CD14-positive monocyte (primary cell): ENCODE measurements at regions not wholly inside any gene's neighbourhood (a gene's known extent, or its start where the extent isn't known, plus 50 kb on each side); places are given as distances from the start of the nearest gene placed in this dataset.

Experiments used
- DNase-seq, 3 donors: peaks; one replicate each; pipeline ENCODE4 v3.0.0-alpha.2; 2011 to 2022
- H2AFZ ChIP-seq: 2 replicates; pipeline ENCODE4 v1.6.0; 2012; ENCODE audit warnings: mild to moderate bottlenecking, low read depth, low read length, inconsistent platforms; ENCODE audit not compliant: insufficient read depth, poor library complexity, severe bottlenecking
- H3K27ac ChIP-seq, 2 donors: 1 replicate in 1 of 2; 2 replicates in 1 of 2; pipeline ENCODE4 v1.5.1; 2012 to 2013; ENCODE audit warnings: low read length in 2 of 2, control low read depth in 1 of 2, inconsistent platforms in 1 of 2, low read depth in 1 of 2, mild to moderate bottlenecking in 1 of 2
- H3K27me3 ChIP-seq, 2 donors: one replicate each; pipeline versions ENCODE4 v1.6.0 to v1.6.1; 2011 to 2013; ENCODE audit warnings: low read length in 2 of 2; ENCODE audit not compliant: control insufficient read depth in 2 of 2, insufficient read depth in 2 of 2
- H3K36me3 ChIP-seq, 2 donors: replicated peaks in 1 of 2; 1 replicate in 1 of 2; 2 replicates in 1 of 2; pipeline versions ENCODE4 v1.5.1 to v1.6.1; 2012 to 2013; ENCODE audit warnings: low read length in 2 of 2, control low read depth in 1 of 2, inconsistent platforms in 1 of 2, mild to moderate bottlenecking in 1 of 2; ENCODE audit not compliant: insufficient read depth in 2 of 2, control insufficient read depth in 1 of 2
- H3K4me1 ChIP-seq, 2 donors: 1 replicate in 1 of 2; 2 replicates in 1 of 2; pipeline versions ENCODE4 v1.5.1 to v1.6.1; 2012 to 2013; ENCODE audit warnings: low read length in 2 of 2, control low read depth in 1 of 2, inconsistent platforms in 1 of 2, mild to moderate bottlenecking in 1 of 2, moderate library complexity in 1 of 2; ENCODE audit not compliant: insufficient read depth in 2 of 2, control insufficient read depth in 1 of 2
- H3K4me2 ChIP-seq: replicated peaks from 2 replicates; pipeline ENCODE3; 2012; ENCODE audit warnings: low read length, moderate library complexity, mild to moderate bottlenecking; ENCODE audit not compliant: poor library complexity, severe bottlenecking; ENCODE audit errors: extremely low read depth
- H3K4me3 ChIP-seq, 3 experiments: fragments of 200-600 bp in 1 of 3; sonication (generic) in 1 of 3; replicated peaks in 1 of 3; 1 replicate in 2 of 3; 2 replicates in 1 of 3; pipeline ENCODE4 v1.5.1; 2011 to 2013; ENCODE audit warnings: low read length in 3 of 3, mild to moderate bottlenecking in 3 of 3, control low read depth in 2 of 3, low read depth in 2 of 3, inconsistent platforms in 1 of 3, moderate library complexity in 1 of 3
- H3K79me2 ChIP-seq: 2 replicates; pipeline ENCODE4 v1.6.0; 2012; ENCODE audit warnings: mild to moderate bottlenecking, control low read depth, inconsistent platforms, low read length, moderate library complexity; ENCODE audit not compliant: insufficient read depth
- H3K9ac ChIP-seq: 2 replicates; pipeline ENCODE4 v1.6.0; 2017; ENCODE audit warnings: low read length, mild to moderate bottlenecking; ENCODE audit not compliant: insufficient read depth, poor library complexity, severe bottlenecking
- H3K9me3 ChIP-seq, 2 donors: replicated peaks in 1 of 2; 1 replicate in 1 of 2; 2 replicates in 1 of 2; pipeline versions ENCODE4 v1.5.1 to v1.6.1; 2012 to 2013; ENCODE audit warnings: low read length in 2 of 2, control low read depth in 1 of 2; ENCODE audit not compliant: control insufficient read depth in 1 of 2, insufficient read depth in 1 of 2
- H4K20me1 ChIP-seq: 2 replicates; pipeline ENCODE4 v1.6.0; 2012; ENCODE audit warnings: mild to moderate bottlenecking, low read length, control low read depth, moderate library complexity; ENCODE audit not compliant: insufficient read depth
- H3K27ac Mint-ChIP-seq, 7 donors: one replicate each; pipeline ENCODE4 v1.8.0; 2020; ENCODE audit warnings: mild to moderate bottlenecking in 7 of 7, mixed read lengths in 7 of 7, moderate library complexity in 6 of 7, inconsistent platforms in 2 of 7
- H3K27me3 Mint-ChIP-seq, 3 donors: one replicate each; pipeline ENCODE4 v1.8.0; 2021 to 2022; ENCODE audit warnings: low read depth in 3 of 3, mild to moderate bottlenecking in 3 of 3, mixed read lengths in 3 of 3, moderate library complexity in 3 of 3, inconsistent platforms in 1 of 3
- H3K36me3 Mint-ChIP-seq, 2 donors: one replicate each; pipeline ENCODE4 v1.8.0; 2020; ENCODE audit warnings: mixed read lengths in 2 of 2, inconsistent platforms in 1 of 2, mild to moderate bottlenecking in 1 of 2
- H3K4me1 Mint-ChIP-seq: one replicate; pipeline ENCODE4 v1.8.0; 2020; ENCODE audit warnings: mild to moderate bottlenecking, mixed read lengths
- H3K4me3 Mint-ChIP-seq, 2 donors: one replicate each; pipeline ENCODE4 v1.8.0; 2020; ENCODE audit warnings: mild to moderate bottlenecking in 2 of 2, mixed read lengths in 2 of 2, moderate library complexity in 1 of 2
- H3K9me3 Mint-ChIP-seq, 7 donors: one replicate each; pipeline ENCODE4 v1.8.0; 2020 to 2022; ENCODE audit warnings: mixed read lengths in 7 of 7, mild to moderate bottlenecking in 6 of 7, moderate library complexity in 6 of 7, inconsistent platforms in 2 of 7
- WGBS: methylation state at CpG from one replicate; pipeline ENCODE4 v1.1.5; 2013; ENCODE audit warnings: missing lambda C conversion rate; ENCODE audit not compliant: insufficient coverage; 5-methylcytosine and 5-hydroxymethylcytosine counted together
- intact Hi-C, 2 donors: fragments of 100-400 bp; cut with micrococcal nuclease; formaldehyde crosslinking; loops; one replicate each; pipeline versions ENCODE4 v1.15.0 to v1.15.1; 2023
- TF ChIP-seq, protein P1 (sequence below): fragments of 200-600 bp; IDR thresholded peaks from one replicate; pipeline ENCODE4 v1.8.0; 2022; ENCODE audit warnings: antibody characterized with exemption, mild to moderate bottlenecking

- Histone ChIP-seq H2AFZ (no peak overlapping the region), H3K27me3 (no peaks in the 10 kb centered on the region), H3K27ac (no peak overlapping the region), H3K9me3 (peaks cover 0 to 19% of the 10 kb centered on the region in 2 donors), H4K20me1 (no peaks in the 10 kb centered on the region), H3K79me2 (no peaks in the 10 kb centered on the region), H3K4me2 (no peak overlapping the region), H3K36me3 (no peaks in the 10 kb centered on the region), H3K4me3 (no peak overlapping the region), H3K9ac (no peak overlapping the region), H3K4me1 (no peaks in the 10 kb centered on the region)
- Mint-ChIP-seq H3K36me3 (no peaks in the 10 kb centered on the region), H3K27me3 (peaks cover 0 to 3% (median 2%) of the 10 kb centered on the region in 3 donors), H3K4me1 (no peaks in the 10 kb centered on the region), H3K4me3 (no peak overlapping the region), H3K27ac (no peak overlapping the region), H3K9me3 (peaks cover 0 to 12% (median 2%) of the 10 kb centered on the region in 7 donors)
- DNase-seq = no peak
- intact Hi-C loops = no loop called here
- TF ChIP-seq, protein P1, sequence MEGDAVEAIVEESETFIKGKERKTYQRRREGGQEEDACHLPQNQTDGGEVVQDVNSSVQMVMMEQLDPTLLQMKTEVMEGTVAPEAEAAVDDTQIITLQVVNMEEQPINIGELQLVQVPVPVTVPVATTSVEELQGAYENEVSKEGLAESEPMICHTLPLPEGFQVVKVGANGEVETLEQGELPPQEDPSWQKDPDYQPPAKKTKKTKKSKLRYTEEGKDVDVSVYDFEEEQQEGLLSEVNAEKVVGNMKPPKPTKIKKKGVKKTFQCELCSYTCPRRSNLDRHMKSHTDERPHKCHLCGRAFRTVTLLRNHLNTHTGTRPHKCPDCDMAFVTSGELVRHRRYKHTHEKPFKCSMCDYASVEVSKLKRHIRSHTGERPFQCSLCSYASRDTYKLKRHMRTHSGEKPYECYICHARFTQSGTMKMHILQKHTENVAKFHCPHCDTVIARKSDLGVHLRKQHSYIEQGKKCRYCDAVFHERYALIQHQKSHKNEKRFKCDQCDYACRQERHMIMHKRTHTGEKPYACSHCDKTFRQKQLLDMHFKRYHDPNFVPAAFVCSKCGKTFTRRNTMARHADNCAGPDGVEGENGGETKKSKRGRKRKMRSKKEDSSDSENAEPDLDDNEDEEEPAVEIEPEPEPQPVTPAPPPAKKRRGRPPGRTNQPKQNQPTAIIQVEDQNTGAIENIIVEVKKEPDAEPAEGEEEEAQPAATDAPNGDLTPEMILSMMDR = no peak
- no CpG with 5 or more reads among the region's 4 CpGs for WGBS
Measured at GRCh38 chr14:27123162-27123561, 525.3 kb upstream of the NOVA1 start.

- Histone ChIP-seq H3K27ac (no peak overlapping the region), H3K4me1 (no peaks in the 10 kb centered on the region), H3K36me3 (no peaks in the 10 kb centered on the region), H3K4me3 (no peak overlapping the region), H3K27me3 (no peaks in the 10 kb centered on the region), H3K4me2 (no peak overlapping the region), H3K9me3 (no peaks in the 10 kb centered on the region), H2AFZ (no peak overlapping the region), H3K9ac (no peak overlapping the region), H4K20me1 (no peaks in the 10 kb centered on the region), H3K79me2 (no peaks in the 10 kb centered on the region)
- no peak for DNase-seq
- H3K27ac Mint-ChIP-seq = no peak overlapping the region
- no peaks in the 10 kb centered on the region for H3K4me1 Mint-ChIP-seq
- intact Hi-C loops = no loop called here
- WGBS = no CpG with 5 or more reads among the region's 3 CpGs
- peaks cover 0 to 4% (median 0%) of the 10 kb centered on the region in 7 donors for H3K9me3 Mint-ChIP-seq
- peaks cover 0 to 3% (median 2%) of the 10 kb centered on the region in 3 donors for H3K27me3 Mint-ChIP-seq
- H3K4me3 Mint-ChIP-seq = no peak overlapping the region
- TF ChIP-seq, protein P1 = no peak
- no peaks in the 10 kb centered on the region for H3K36me3 Mint-ChIP-seq
Measured at GRCh38 chr14:27127838-27128237, 530.0 kb upstream of the NOVA1 start.
